NCI-H1092 (cell line): ENCODE measurements at regions not wholly inside any gene's neighbourhood (a gene's known extent, or its start where the extent isn't known, plus 50 kb on each side); places are given as distances from the start of the nearest gene placed in this dataset.
"Not testable (repeated sequence)": the region's sequence is repeated elsewhere in the genome, so short reads cannot be mapped to it uniquely, and the experiment has no call there.

Experiments
- DNase-seq: peaks from one replicate; lab custom pipeline; 2025; lab: John Stamatoyannopoulos, UW

- DNase-seq = no peak
Observed at GRCh38 chr5:90133941-90134340, 275.6 kb downstream of the CETN3 start.

- no peak for DNase-seq
Observed at GRCh38 chr5:90131383-90132133, 278.0 kb downstream of the CETN3 start.

GRCh38 chr5:90128551-90128950 lies 281.0 kb downstream of the CETN3 start:
- no peak for DNase-seq

- no peak for DNase-seq
Observed at GRCh38 chr5:90119531-90119971, 290.0 kb downstream of the CETN3 start.

- DNase-seq = no peak
Observed at GRCh38 chr5:90117005-90117404, 292.6 kb downstream of the CETN3 start.

- DNase-seq = no peak
Observed at GRCh38 chr5:90113108-90113507, 296.4 kb downstream of the CETN3 start.

- DNase-seq = no peak
Observed at GRCh38 chr5:90112033-90112692, 297.4 kb downstream of the CETN3 start.

GRCh38 chr5:90111364-90112032 lies 298.1 kb downstream of the CETN3 start:
- no peak for DNase-seq

GRCh38 chr5:90109285-90109684 lies 300.3 kb downstream of the CETN3 start:
- no peak for DNase-seq

GRCh38 chr5:90099099-90099498 lies 310.5 kb downstream of the CETN3 start:
- DNase-seq = no peak

GRCh38 chr5:90097082-90097477 lies 312.5 kb downstream of the CETN3 start:
- no peak for DNase-seq

- DNase-seq = no peak
Observed at GRCh38 chr5:90096415-90097081, 313.0 kb downstream of the CETN3 start.

GRCh38 chr5:90095292-90096060 lies 314.1 kb downstream of the CETN3 start:
- no peak for DNase-seq

GRCh38 chr5:90093751-90094485 lies 315.6 kb downstream of the CETN3 start:
- no peak for DNase-seq

- no peak for DNase-seq
Observed at GRCh38 chr5:90092734-90093133, 316.8 kb downstream of the CETN3 start.

GRCh38 chr5:90084342-90084741 lies 325.2 kb downstream of the CETN3 start:
- DNase-seq = no peak

GRCh38 chr5:90073026-90073570 lies 336.5 kb downstream of the CETN3 start:
- not testable (repeated sequence) for DNase-seq

GRCh38 chr5:90071656-90072055 lies 337.9 kb downstream of the CETN3 start:
- no peak for DNase-seq

- no peak for DNase-seq
Observed at GRCh38 chr5:90071066-90071465, 338.5 kb downstream of the CETN3 start.

GRCh38 chr5:90066920-90067319 lies 342.6 kb downstream of the CETN3 start:
- DNase-seq = no peak
